ENCODE measurements at regions not wholly inside any gene's neighbourhood (a gene's known extent, or its start where the extent isn't known, plus 50 kb on each side); places are given as distances from the start of the nearest gene placed in this dataset.

DNA sequence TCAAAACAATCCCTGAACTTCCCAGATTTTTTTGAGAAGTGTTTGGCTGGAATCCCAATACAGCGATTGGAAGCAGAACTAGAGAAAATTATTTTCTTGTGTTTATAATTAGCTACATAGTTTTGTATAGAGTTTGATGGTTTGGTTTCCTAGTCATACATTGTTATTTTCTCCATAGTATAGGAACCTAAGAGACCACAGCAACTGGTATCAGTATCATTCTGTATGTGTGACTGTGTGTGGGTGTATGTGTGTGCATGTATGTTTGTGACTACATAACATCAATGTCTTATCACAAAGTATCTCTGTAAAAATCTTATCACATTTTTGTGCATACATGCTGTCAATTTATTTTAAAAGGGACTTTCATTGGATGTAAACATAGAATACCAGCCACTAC, 780.5 kb downstream of the MRPL39 start:
- no peak for DNase-seq (ENCODE audit: low read depth in 4 of 4, low spot score in 2 of 4)

DNA sequence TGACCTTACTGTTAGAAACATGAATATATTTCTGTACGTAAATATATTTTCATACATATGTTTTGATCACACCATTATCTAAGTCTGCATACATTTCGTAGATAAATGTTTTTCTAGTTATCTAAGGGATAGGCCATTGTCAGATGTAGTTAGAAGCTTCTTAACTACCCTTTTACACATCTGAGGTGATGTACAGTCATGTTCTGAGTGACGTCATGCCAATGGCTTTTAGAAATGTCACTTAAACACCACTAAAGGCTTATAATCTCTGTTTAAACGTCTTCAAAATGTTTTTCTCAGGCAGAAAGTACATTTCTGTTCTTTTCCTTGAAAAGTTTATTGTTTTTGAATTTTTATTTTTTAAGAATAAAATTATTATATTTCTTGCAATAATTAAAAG, 781.9 kb downstream of the MRPL39 start:
- no peak for DNase-seq (ENCODE audit: low read depth in 4 of 4, low spot score in 2 of 4)

GRCh38 chr21:24824209-24824608, 783.1 kb downstream of the MRPL39 start:
- DNase-seq (ENCODE audit: low read depth in 4 of 4, low spot score in 2 of 4), result no peak

DNA sequence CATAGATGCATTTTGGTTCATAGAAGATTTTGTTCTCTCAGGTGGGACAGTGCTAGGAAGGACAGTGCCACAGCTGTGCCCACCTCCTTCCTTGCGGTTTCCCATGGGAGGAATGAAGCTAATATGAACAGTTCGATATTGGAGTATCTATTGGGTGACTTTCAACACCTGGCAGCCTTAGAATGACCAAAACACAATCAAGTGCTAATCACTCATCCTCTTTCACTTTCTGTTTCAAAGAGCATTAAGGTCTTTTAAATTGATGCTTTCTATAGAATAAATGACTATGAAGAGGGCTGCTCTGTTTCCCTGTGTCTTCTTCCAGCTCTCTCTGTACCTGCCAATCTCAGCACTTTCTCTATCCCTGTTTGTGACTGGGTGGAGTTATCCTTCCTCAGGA, 784.0 kb downstream of the MRPL39 start:
- DNase-seq (ENCODE audit: low read depth in 4 of 4, low spot score in 2 of 4), result no peak

GRCh38 chr21:24785033-24785432, 822.2 kb downstream of the MRPL39 start:
- no peak for DNase-seq (ENCODE audit: low read depth in 4 of 4, low spot score in 2 of 4)

- no peak for DNase-seq (ENCODE audit: low read depth in 4 of 4, low spot score in 2 of 4)
These were observed 826.1 kb downstream of the MRPL39 start for GRCh38 chr21:24781146-24781545.

DNA sequence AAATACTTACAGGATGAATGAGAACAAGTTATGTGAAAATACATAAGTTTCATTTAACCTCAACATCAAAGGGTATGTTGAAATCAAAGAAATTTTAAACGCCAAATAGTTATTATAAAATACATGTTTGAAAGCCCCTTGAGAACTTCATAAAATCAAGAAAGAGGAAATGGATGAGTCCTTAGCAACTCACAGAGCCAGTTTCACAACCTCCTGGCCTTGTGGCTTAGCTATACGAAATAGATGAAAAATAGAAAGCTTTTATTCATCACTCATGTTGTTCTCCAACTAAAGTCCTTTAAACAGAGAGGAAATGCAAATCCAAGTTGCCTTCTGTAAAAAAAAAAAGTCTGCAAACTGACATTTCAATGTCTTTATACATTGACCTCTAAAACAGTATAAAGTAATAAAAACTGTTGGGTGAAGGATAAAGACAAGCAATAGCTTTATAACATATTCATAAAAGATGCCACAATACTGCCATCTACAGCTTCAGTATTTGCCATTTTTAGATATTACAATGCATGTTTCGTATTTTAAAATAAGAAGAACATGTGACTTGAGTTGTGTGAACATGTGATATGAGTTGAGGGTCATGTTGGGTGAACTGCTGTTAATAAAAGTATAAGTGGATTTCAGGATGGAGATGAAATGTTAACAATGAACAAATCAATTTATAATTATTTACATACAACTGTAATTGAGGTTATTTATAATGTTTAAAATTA, 847.8 kb downstream of the MRPL39 start:
- DNase-seq (ENCODE audit: low read depth in 4 of 4, low spot score in 2 of 4), result no peak

GRCh38 chr21:24738063-24738462, 869.2 kb downstream of the MRPL39 start:
- no peak for DNase-seq (ENCODE audit: low read depth in 4 of 4, low spot score in 2 of 4)

GRCh38 chr21:24737296-24737850, 869.9 kb downstream of the MRPL39 start:
- DNase-seq (ENCODE audit: low read depth in 4 of 4, low spot score in 2 of 4), result no peak

- no peak for DNase-seq (ENCODE audit: low read depth in 4 of 4, low spot score in 2 of 4)
These were observed 876.6 kb downstream of the MRPL39 start for GRCh38 chr21:24730661-24731060.

DNA sequence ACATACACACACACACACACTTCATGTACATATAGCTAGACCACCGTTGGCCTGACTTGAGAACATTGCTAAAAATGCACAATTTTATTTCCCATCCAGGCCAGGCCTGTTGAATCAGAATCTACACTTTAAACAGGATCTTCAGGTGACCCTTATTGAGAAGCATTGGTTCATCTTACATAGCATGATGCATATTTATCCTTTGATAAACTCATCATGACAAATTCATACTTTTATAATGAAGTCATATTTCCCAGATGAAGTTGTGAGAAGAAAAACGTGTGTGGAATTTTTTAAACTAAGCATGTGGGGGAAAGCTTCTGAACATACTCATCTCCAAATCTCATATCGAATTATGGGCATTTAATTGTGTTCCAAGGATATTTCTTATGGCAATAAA, 877.7 kb downstream of the MRPL39 start:
- DNase-seq (ENCODE audit: low read depth in 4 of 4, low spot score in 2 of 4), result no peak

- DNase-seq (ENCODE audit: low read depth in 4 of 4, low spot score in 2 of 4), result peak in 1 of 4 donors; percentile 6
These were observed 879.4 kb downstream of the MRPL39 start for GRCh38 chr21:24727803-24728440.

DNA sequence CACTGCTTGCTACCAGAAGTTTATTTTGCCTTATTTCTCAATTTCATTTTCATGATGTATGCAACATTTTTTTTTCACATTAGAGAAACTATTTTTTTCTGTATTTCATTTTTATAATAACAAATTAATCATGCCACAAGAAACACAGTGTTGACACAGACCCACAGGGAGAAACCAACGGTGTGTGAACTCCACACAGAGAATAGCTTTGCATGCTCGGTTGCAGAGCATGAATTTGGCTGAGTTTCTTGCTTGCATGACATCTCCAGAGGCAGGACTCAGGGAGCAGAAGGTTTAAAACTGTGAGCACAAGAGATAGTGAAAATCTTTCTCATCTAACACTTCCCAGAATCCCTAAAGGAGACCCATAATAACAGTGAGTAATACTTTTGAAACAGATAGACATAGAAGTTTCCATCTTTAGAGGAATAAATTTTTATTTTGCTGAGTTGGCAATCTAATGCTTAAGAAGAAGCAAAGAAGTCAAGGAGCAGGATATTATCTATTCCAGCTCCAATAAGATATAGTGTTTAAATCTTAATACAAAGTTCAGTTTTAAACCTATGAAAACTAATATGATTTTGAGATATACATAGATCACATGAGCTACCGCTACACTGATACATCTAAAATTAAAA, 890.9 kb downstream of the MRPL39 start:
- DNase-seq (ENCODE audit: low read depth in 4 of 4, low spot score in 2 of 4), result peak in 1 of 4 donors; percentile 16

GRCh38 chr21:24714646-24715200, 892.6 kb downstream of the MRPL39 start:
- DNase-seq (ENCODE audit: low read depth in 4 of 4, low spot score in 2 of 4), result no peak

GRCh38 chr21:24705201-24705600, 902.1 kb downstream of the MRPL39 start:
- DNase-seq (ENCODE audit: low read depth in 4 of 4, low spot score in 2 of 4), result no peak

DNA sequence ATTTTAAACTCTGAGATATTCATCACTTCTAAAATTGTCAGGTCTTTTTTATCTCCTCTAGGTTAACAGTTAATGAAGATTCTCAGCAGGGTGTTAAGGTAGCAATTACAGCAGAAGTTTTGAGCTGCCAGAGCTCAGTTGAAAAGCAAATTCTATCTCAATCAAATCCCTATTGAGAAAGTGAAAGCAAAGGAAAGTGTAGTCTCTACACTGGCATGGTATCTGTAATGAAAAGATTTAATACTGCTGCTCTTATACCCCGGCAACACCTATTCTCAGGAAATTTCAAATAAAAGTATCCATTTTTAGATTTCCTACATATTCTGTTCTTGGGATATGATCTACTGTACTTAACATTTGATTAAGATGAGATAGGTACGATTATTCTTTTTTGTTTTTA, 913.5 kb downstream of the MRPL39 start:
- DNase-seq (ENCODE audit: low read depth in 4 of 4, low spot score in 2 of 4), result no peak

- DNase-seq (ENCODE audit: low read depth in 4 of 4, low spot score in 2 of 4), result no peak
These were observed 925.8 kb downstream of the MRPL39 start for GRCh38 chr21:24681456-24681855.

DNA sequence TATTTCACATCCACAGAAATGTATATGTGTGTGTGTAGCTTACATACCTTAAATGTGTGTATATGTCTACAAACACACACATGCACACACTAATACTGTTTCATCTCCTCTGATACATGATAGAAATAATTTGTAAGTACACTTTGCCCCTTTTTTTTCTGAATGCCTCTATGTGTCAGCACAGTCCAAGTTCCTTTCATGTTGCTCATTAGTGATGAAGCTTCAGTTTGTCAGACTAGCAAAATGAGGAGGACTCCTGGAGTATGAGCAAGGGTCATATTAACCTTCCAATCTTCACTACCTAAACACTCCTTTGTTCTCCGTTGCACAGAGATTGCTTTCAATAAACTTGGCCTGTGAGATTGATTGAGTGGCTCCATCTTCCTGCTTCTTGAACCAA, 935.4 kb downstream of the MRPL39 start:
- DNase-seq (ENCODE audit: low read depth in 4 of 4, low spot score in 2 of 4), result no peak

- no peak for DNase-seq (ENCODE audit: low read depth in 4 of 4, low spot score in 2 of 4)
These were observed 948.4 kb downstream of the MRPL39 start for GRCh38 chr21:24658926-24659325.

- no peak for DNase-seq (ENCODE audit: low read depth in 4 of 4, low spot score in 2 of 4)
These were observed 949.3 kb downstream of the MRPL39 start for GRCh38 chr21:24658026-24658425.

GRCh38 chr21:24649691-24650090, 957.6 kb downstream of the MRPL39 start:
- no peak for DNase-seq (ENCODE audit: low read depth in 4 of 4, low spot score in 2 of 4)
